AG20443 (cell line): ENCODE measurements at regions not wholly inside any gene's neighbourhood (a gene's known extent, or its start where the extent isn't known, plus 50 kb on each side); places are given as distances from the start of the nearest gene placed in this dataset.
"Not testable (repeated sequence)": the region's sequence is repeated elsewhere in the genome, so short reads cannot be mapped to it uniquely, and the experiment has no call there.

ENCODE experiments used
- DNase-seq: peaks from one replicate; pipeline ENCODE4 v3.0.0; 2012; ENCODE audit warnings: low spot score, mixed read lengths

DNA sequence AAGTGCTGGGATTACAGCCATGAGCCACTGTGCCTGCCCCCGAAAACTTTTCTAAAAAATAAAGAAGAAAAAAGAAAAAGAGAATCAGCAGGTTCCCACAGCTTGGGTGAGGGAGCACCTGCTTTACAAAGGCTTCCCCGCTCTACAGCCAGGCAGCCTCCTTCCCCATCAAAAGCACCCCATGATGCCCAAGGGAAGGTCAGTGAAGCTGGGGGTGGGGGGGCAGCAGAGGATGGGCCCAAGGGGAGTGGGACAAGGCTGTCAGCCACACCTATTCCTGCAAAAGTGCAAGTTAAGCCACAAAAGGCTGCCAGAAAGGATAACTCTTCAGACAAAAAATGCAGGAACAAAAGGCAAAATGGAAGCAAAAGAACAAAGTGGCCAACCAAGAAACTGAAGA lies 72.5 kb downstream of the FAM50B start:
- DNase-seq, result no peak

- not testable (repeated sequence) for DNase-seq
Observed at GRCh38 chr6:3922619-3923018, 73.4 kb downstream of the FAM50B start.

GRCh38 chr6:3925223-3926149 lies 76.3 kb downstream of the FAM50B start:
- DNase-seq, result not testable (repeated sequence)

DNA sequence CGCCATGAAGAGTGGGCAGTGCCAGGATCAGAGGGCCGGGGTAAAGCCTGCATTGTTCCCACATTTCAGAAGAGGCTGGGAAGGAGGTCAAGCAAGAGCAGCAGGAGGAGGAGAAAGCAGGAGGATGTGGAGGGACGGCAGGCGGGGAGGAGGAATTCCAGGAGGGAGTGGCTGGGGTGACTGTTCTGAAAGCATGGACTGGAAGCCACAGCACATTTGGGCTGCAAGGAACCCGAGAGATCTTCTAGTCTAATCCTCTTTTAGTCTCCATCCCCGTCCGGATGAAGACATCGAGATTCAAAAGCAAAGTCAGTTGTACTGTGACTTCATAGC lies 76.9 kb downstream of the FAM50B start:
- DNase-seq, result peak; percentile 69

- DNase-seq, result no peak
Observed at GRCh38 chr6:3928111-3928510, 78.9 kb downstream of the FAM50B start.

GRCh38 chr6:3929281-3929798 lies 80.2 kb downstream of the FAM50B start:
- peak; percentile 88 for DNase-seq

DNA sequence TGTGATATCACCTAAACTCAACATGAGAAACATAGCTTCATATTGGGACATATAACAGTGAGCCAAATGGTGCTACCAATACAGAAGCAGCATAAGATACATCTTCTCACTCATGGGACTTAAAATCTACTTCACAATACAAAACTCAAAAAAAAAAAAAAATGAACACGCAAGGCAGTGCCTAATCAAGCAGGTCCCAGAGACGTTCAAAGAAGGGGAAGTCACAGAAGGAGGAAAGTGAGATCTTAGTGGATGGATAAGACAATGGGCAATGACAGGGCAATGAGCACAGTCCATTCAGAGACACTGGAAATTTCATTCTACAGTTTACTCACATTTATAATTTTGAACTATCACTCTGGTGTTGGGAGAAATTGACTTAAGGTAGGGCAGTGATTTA lies 88.3 kb downstream of the FAM50B start:
- DNase-seq, result no peak

DNA sequence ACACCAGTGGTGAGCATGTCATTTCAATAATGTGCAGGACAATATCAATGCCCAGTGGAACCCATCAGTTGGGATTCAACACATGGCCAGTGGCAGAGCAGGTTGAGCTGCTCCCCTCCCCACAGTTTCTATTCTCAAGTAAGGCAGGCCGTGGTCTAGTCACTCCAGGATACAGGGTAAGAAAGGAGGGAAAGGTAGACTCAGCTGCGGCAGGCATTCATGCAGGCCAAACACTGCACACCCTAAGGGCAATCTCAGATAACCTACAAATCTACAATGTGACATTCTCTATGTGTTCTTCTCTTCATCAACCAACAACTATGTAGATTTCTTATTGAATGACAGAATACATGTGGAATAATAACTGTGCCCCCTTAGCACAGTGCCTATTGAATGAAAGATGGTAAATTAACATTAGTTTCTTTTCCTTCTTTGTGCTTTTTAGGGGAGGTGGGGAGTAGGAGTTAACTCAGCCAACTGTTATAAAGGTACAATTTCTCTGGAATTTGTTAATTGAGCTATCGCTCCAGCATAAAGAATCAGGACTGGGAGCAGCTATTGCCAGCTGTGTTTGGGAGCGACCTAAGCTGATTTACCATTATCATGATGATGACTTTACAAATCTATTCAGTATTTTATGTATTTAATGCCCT lies 89.7 kb downstream of the FAM50B start:
- DNase-seq, result no peak

DNA sequence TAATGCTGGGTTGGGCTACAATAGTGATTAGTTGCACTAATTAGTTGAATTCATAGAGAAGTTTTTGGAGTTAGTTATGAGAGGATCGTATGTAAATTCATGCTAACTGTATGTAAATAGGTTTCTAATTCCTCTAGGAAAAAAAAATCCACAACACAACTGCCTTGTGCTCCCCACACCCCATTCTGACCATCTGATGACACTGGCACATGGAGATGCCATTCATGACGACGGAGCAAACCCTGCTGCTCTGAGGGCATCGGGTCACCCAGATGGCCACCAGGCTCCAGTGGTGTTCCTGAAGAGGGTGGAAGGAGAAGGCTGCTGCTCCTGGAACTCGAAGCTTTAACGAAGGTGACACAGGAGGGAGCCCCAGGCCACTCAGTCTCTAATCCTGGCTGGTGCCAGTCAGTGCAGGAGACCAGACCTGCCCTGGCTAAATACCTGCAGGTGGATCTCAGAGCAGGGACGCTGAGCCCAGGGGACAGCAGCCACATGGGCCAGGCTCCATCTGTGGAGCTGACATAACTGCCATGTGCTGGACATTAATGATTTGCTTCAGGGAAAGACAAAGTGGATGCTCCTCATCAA lies 90.3 kb downstream of the FAM50B start:
- no peak for DNase-seq

GRCh38 chr6:3939964-3940363 lies 90.8 kb downstream of the FAM50B start:
- no peak for DNase-seq

GRCh38 chr6:3940703-3941102 lies 91.5 kb downstream of the FAM50B start:
- no peak for DNase-seq

- DNase-seq, result no peak
Observed at GRCh38 chr6:3943331-3943765, 94.2 kb downstream of the FAM50B start.

GRCh38 chr6:3944246-3944645 lies 95.1 kb downstream of the FAM50B start:
- DNase-seq, result no peak

DNA sequence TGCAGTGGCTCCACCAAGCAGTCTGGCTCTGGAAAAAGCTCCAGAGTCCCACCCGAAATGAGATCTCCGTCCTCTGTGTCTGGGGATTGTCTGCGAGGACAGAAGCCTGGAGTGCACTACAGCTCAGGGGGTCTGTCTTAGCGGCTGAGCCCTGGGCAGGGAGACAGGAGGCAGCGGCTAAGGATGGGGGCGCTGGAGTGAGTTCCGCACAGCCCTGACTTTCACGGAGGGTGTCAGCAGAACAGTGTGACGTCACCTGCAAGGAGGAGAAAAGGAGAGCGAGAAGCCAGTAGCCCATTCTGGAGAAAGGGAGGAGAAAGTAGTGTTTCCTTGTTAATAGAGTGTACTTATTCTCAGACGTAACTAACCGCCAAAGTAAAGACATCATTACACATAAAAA lies 97.6 kb downstream of the FAM50B start:
- DNase-seq, result no peak

GRCh38 chr6:3948866-3949265 lies 99.7 kb downstream of the FAM50B start:
- no peak for DNase-seq

DNA sequence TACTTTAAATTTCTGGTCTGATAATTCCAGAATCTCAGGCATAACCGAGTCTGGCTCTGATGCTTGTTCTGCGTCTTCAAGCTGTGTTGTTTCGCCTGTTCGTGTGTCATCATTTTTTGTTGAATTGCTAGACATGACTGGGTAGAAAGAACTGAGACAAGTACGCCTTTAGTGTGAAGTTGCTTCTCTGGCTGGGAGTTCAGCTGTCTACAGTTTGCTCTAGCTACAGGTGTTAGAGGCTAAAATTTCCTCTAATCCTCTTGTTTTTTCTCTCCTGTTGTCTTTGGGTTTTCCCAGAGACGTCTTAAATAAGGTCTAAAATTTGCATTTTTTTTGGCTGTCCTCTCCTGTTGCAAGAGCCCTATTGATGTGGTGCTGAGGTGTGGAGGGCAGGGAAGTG lies 100.3 kb downstream of the FAM50B start:
- no peak for DNase-seq

GRCh38 chr6:3956054-3956453 lies 106.9 kb downstream of the FAM50B start:
- no peak for DNase-seq

DNA sequence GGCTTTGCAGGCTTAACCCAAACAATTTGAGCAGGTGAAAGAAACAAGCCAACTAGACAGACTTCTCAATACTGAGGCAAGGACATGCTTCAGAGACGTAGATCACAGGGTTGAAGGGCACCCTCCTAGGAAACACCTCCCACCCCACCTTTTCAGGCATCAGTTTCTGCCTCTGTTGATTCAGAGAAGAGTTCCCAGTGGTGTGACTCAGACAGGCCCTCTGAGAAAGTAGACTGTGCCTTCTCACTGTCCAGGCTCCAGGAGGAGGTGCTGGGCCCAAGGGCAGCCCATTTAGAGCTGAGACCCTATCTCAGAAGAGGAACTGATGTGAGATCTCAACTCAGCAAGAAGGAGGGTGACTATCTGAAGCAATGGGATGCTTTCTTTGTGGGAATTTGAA lies 108.1 kb downstream of the FAM50B start:
- DNase-seq, result no peak

GRCh38 chr6:3958255-3958654 lies 109.1 kb downstream of the FAM50B start:
- no peak for DNase-seq

DNA sequence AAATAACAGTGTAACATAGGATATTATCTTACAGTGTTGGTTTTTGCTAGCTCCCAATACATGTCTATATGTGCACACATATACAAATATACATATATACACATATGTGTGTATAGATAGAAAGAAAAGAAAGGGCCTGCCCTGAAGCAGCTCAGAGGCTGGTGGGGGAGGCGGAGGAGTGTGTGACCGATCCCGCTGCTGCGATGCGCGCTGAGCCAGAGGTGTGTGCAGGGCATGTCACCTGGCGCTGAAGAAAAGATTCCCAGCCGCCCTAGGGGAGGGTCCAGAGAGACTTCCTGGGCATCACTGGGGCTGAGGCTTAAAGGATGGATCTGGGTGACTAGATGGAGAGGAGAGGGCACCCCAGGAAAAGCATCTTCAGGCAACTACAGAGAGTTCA lies 110.2 kb downstream of the FAM50B start:
- DNase-seq, result no peak

DNA sequence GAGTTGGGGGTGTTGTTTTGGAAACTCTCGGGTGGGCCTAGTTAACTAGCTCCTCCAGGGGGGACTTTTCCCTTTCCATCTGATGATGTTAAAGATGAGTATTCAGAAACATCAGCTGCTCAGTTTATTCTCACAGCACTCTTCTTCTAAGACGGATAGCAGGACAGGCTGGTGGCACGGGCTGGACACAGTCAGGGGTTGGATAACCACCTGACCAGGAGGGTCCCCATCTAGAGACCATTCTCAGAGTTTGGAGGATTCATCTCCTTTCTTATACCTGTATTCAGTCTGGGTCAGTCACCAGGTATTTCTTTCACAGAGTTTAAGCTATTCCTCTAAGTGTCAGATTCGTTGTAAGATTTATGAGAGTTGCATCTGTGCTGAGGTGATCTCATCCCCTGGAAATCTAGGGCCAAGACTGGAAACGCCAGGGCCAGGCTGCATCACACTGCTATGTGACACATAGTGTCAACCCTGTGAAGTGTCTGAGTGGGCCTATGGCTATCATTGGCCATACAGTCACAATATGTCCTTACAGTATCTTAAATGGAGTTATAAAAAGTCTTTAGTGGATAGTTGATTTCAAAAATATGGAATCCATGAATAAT lies 111.7 kb downstream of the FAM50B start:
- peak; percentile 32 for DNase-seq

- DNase-seq, result no peak
Observed at GRCh38 chr6:3961581-3962215, 112.5 kb downstream of the FAM50B start.
